ENCODE measurements at regions not wholly inside any gene's neighbourhood (a gene's known extent, or its start where the extent isn't known, plus 50 kb on each side); places are given as distances from the start of the nearest gene placed in this dataset.

GRCh38 chr12:62130402-62130801, 129.8 kb upstream of the USP15 start:
- H3K27ac ChIP-seq (ENCODE audit: poor library complexity, severe bottlenecking), result no peak overlapping the region
- TF ChIP-seq CTCF (IDR thresholded peaks at IDR 0.05; ENCODE audit: poor library complexity, severe bottlenecking), result no peak
- ATAC-seq (ENCODE audit: low read depth), result no peak

GRCh38 chr12:62130834-62131552, 129.2 kb upstream of the USP15 start:
- Histone ChIP-seq H3K4me1 (ENCODE audit: insufficient read depth, poor library complexity, severe bottlenecking) (no peaks in the 10 kb centered on the region), H3K27me3 (ENCODE audit: insufficient read depth, poor library complexity, severe bottlenecking) (no peaks in the 10 kb centered on the region), H3K9me3 (ENCODE audit: severe bottlenecking) (no peaks in the 10 kb centered on the region), H3K36me3 (ENCODE audit: low read depth) (no peaks in the 10 kb centered on the region), H3K4me3 (ENCODE audit: severe bottlenecking) (no peak overlapping the region), H3K27ac (ENCODE audit: poor library complexity, severe bottlenecking) (no peak overlapping the region)
- no peak for TF ChIP-seq CTCF (IDR thresholded peaks at IDR 0.05; ENCODE audit: poor library complexity, severe bottlenecking)
- no peak for DNase-seq (ENCODE audit: low spot score)
- ATAC-seq (ENCODE audit: low read depth), result no peak

More at GRCh38 chr12:62130402-62130801, 129.8 kb upstream of the USP15 start:
- H3K4me3 ChIP-seq (ENCODE audit: severe bottlenecking), result no peak overlapping the region
- H3K4me1 ChIP-seq (ENCODE audit: insufficient read depth, poor library complexity, severe bottlenecking), result no peaks in the 10 kb centered on the region
- H3K9me3 ChIP-seq (ENCODE audit: severe bottlenecking), result no peaks in the 10 kb centered on the region
- no peaks in the 10 kb centered on the region for H3K36me3 ChIP-seq (ENCODE audit: low read depth)
- no peak for DNase-seq (ENCODE audit: low spot score)
- no peaks in the 10 kb centered on the region for H3K27me3 ChIP-seq (ENCODE audit: insufficient read depth, poor library complexity, severe bottlenecking)

GRCh38 chr12:62133440-62133839, 126.8 kb upstream of the USP15 start:
- no peaks in the 10 kb centered on the region for H3K4me1 ChIP-seq (ENCODE audit: insufficient read depth, poor library complexity, severe bottlenecking)
- no peak for TF ChIP-seq CTCF (IDR thresholded peaks at IDR 0.05; ENCODE audit: poor library complexity, severe bottlenecking)
- ATAC-seq (ENCODE audit: low read depth) (no peak), DNase-seq (ENCODE audit: low spot score) (no peak)
- no peaks in the 10 kb centered on the region for H3K27me3 ChIP-seq (ENCODE audit: insufficient read depth, poor library complexity, severe bottlenecking)
- H3K4me3 ChIP-seq (ENCODE audit: severe bottlenecking), result no peak overlapping the region
- H3K9me3 ChIP-seq (ENCODE audit: severe bottlenecking), result no peaks in the 10 kb centered on the region
- H3K36me3 ChIP-seq (ENCODE audit: low read depth), result no peaks in the 10 kb centered on the region
- H3K27ac ChIP-seq (ENCODE audit: poor library complexity, severe bottlenecking), result no peak overlapping the region

GRCh38 chr12:62135553-62136200, 124.5 kb upstream of the USP15 start:
- no peak overlapping the region for H3K4me3 ChIP-seq (ENCODE audit: severe bottlenecking)
- peaks cover 7% of the 10 kb centered on the region for H3K27me3 ChIP-seq (ENCODE audit: insufficient read depth, poor library complexity, severe bottlenecking)
- DNase-seq (ENCODE audit: low spot score), result no peak
- H3K4me1 ChIP-seq (ENCODE audit: insufficient read depth, poor library complexity, severe bottlenecking), result no peaks in the 10 kb centered on the region
- H3K27ac ChIP-seq (ENCODE audit: poor library complexity, severe bottlenecking), result no peak overlapping the region
- no peaks in the 10 kb centered on the region for H3K36me3 ChIP-seq (ENCODE audit: low read depth)
- no peaks in the 10 kb centered on the region for H3K9me3 ChIP-seq (ENCODE audit: severe bottlenecking)
- ATAC-seq (ENCODE audit: low read depth), result no peak
- TF ChIP-seq CTCF (IDR thresholded peaks at IDR 0.05; ENCODE audit: poor library complexity, severe bottlenecking), result no peak

GRCh38 chr12:62136496-62136895, 123.7 kb upstream of the USP15 start:
- DNase-seq (ENCODE audit: low spot score) (no peak), ATAC-seq (ENCODE audit: low read depth) (no peak)
- H3K9me3 ChIP-seq (ENCODE audit: severe bottlenecking), result no peaks in the 10 kb centered on the region
- H3K4me3 ChIP-seq (ENCODE audit: severe bottlenecking), result no peak overlapping the region
- H3K4me1 ChIP-seq (ENCODE audit: insufficient read depth, poor library complexity, severe bottlenecking), result no peaks in the 10 kb centered on the region
- H3K27ac ChIP-seq (ENCODE audit: poor library complexity, severe bottlenecking), result no peak overlapping the region
- TF ChIP-seq CTCF (IDR thresholded peaks at IDR 0.05; ENCODE audit: poor library complexity, severe bottlenecking), result no peak
- H3K36me3 ChIP-seq (ENCODE audit: low read depth), result no peaks in the 10 kb centered on the region
- H3K27me3 ChIP-seq (ENCODE audit: insufficient read depth, poor library complexity, severe bottlenecking), result peaks cover 7% of the 10 kb centered on the region

Measured in RWPE2 (cell line).